HFF-Myc (cell line): ENCODE measurements at regions not wholly inside any gene's neighbourhood (a gene's known extent, or its start where the extent isn't known, plus 50 kb on each side); places are given as distances from the start of the nearest gene placed in this dataset.

Source experiments
- DNase-seq: peaks from one replicate; pipeline ENCODE4 v3.0.0-alpha.2; 2011; ENCODE audit warnings: low read depth; ENCODE audit errors: extremely low read depth
- H3K4me3 ChIP-seq: replicated peaks from 2 replicates; pipeline ENCODE4 v1.5.1; 2011; ENCODE audit warnings: low read depth, mild to moderate bottlenecking, control low read depth, low read length
- TF ChIP-seq, protein P1 (sequence below): IDR thresholded peaks from 2 replicates; pipeline ENCODE4 v1.5.1; 2012; ENCODE audit warnings: mild to moderate bottlenecking, low read depth, low read length, control low read depth; ENCODE audit errors: missing control alignments

- TF ChIP-seq, protein P1, sequence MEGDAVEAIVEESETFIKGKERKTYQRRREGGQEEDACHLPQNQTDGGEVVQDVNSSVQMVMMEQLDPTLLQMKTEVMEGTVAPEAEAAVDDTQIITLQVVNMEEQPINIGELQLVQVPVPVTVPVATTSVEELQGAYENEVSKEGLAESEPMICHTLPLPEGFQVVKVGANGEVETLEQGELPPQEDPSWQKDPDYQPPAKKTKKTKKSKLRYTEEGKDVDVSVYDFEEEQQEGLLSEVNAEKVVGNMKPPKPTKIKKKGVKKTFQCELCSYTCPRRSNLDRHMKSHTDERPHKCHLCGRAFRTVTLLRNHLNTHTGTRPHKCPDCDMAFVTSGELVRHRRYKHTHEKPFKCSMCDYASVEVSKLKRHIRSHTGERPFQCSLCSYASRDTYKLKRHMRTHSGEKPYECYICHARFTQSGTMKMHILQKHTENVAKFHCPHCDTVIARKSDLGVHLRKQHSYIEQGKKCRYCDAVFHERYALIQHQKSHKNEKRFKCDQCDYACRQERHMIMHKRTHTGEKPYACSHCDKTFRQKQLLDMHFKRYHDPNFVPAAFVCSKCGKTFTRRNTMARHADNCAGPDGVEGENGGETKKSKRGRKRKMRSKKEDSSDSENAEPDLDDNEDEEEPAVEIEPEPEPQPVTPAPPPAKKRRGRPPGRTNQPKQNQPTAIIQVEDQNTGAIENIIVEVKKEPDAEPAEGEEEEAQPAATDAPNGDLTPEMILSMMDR = no peak
- no peak for DNase-seq
- no peak overlapping the region for H3K4me3 ChIP-seq
These were observed 200.0 kb downstream of the PTPRU start for GRCh38 chr1:29436181-29436785.

GRCh38 chr1:29433830-29434229 is 197.5 kb downstream of the PTPRU start:
- no peak for DNase-seq
- H3K4me3 ChIP-seq = no peak overlapping the region
- TF ChIP-seq, protein P1 = no peak

GRCh38 chr1:29431138-29431537 is 194.8 kb downstream of the PTPRU start:
- no peak overlapping the region for H3K4me3 ChIP-seq
- no peak for DNase-seq
- TF ChIP-seq, protein P1 = no peak

DNA sequence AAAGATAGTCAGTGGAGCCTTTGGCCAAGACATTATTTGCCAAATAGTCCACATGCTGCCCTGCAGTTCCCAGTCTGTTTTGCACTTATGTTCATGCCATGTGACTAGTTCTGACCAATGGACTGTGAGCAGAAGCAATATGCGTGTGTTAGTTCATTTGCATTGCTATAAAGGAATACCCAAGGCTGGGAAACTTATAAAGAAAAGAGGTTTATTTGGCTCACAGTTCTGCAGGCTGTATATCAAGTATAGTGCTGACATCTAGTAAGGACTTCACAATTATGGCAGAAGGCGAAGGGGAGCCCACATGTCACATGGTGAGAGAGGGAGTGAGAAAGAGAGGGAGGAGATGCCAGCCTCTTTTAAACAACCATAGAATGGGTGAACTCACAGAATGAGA is 193.3 kb downstream of the PTPRU start:
- TF ChIP-seq, protein P1 = no peak
- no peak overlapping the region for H3K4me3 ChIP-seq
- no peak for DNase-seq

DNA sequence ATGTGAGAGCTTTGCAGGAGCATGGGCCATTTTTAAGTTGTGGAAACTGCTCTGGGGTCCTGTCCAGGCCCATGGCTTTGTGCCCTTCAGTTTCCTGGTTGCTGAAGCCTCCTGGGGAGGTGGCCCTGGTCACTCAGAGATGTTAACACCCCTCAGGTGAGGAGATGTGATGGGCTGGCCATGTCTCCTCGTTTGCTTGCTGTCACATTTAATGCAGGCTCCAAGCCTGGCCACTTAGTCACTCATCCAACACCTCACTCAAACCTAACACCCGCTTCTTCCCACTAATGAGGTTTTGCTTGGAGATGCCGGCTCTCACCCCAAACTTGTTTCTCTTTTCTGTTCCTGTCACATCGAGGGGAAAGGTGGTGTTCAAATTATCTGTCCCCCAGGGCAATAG is 192.7 kb downstream of the PTPRU start:
- DNase-seq = no peak
- no peak overlapping the region for H3K4me3 ChIP-seq
- TF ChIP-seq, protein P1 = no peak

GRCh38 chr1:29428280-29428615 is 191.9 kb downstream of the PTPRU start:
- DNase-seq = no peak
- H3K4me3 ChIP-seq = no peak overlapping the region
- TF ChIP-seq, protein P1 = no peak
